ENCODE measurements at regions not wholly inside any gene's neighbourhood (a gene's known extent, or its start where the extent isn't known, plus 50 kb on each side); places are given as distances from the start of the nearest gene placed in this dataset.
A peak's percentile ranks its signal among the peaks of the same experiment; 100 is the strongest.

GRCh38 chr21:18970941-18971340, 567.4 kb upstream of the TMPRSS15 start:
- no peak overlapping the region for H3K4me3 ChIP-seq (ENCODE audit: low read depth, low read length)
- TF ChIP-seq CTCF (conservative IDR thresholded peaks at IDR 0.05; ENCODE audit: low read depth, low read length), result no peak
- DNase-seq (ENCODE audit: low read depth), result no peak

- H3K4me3 ChIP-seq (ENCODE audit: low read depth, low read length), result no peak overlapping the region
- no peak for DNase-seq (ENCODE audit: low read depth)
- TF ChIP-seq CTCF (conservative IDR thresholded peaks at IDR 0.05; ENCODE audit: low read depth, low read length), result no peak
Measured at GRCh38 chr21:18985584-18985983, 582.0 kb upstream of the TMPRSS15 start.

- no peak overlapping the region for H3K4me3 ChIP-seq (ENCODE audit: low read depth, low read length)
- peak; percentile 5 for DNase-seq (ENCODE audit: low read depth)
- TF ChIP-seq CTCF (conservative IDR thresholded peaks at IDR 0.05; ENCODE audit: low read depth, low read length), result no peak
Measured at GRCh38 chr21:18986197-18986596, 582.6 kb upstream of the TMPRSS15 start.

- DNase-seq (ENCODE audit: low read depth), result no peak
- H3K4me3 ChIP-seq (ENCODE audit: low read depth, low read length), result no peak overlapping the region
- TF ChIP-seq CTCF (conservative IDR thresholded peaks at IDR 0.05; ENCODE audit: low read depth, low read length), result no peak
Measured at GRCh38 chr21:18987520-18988026, 584.0 kb upstream of the TMPRSS15 start.

GRCh38 chr21:18989953-18990495, 586.4 kb upstream of the TMPRSS15 start:
- no peak overlapping the region for H3K4me3 ChIP-seq (ENCODE audit: low read depth, low read length)
- DNase-seq (ENCODE audit: low read depth), result no peak
- no peak for TF ChIP-seq CTCF (conservative IDR thresholded peaks at IDR 0.05; ENCODE audit: low read depth, low read length)

GRCh38 chr21:18991846-18992245, 588.3 kb upstream of the TMPRSS15 start:
- DNase-seq (ENCODE audit: low read depth), result no peak
- no peak overlapping the region for H3K4me3 ChIP-seq (ENCODE audit: low read depth, low read length)
- no peak for TF ChIP-seq CTCF (conservative IDR thresholded peaks at IDR 0.05; ENCODE audit: low read depth, low read length)

- no peak for DNase-seq (ENCODE audit: low read depth)
- no peak for TF ChIP-seq CTCF (conservative IDR thresholded peaks at IDR 0.05; ENCODE audit: low read depth, low read length)
- H3K4me3 ChIP-seq (ENCODE audit: low read depth, low read length), result no peak overlapping the region
Measured at GRCh38 chr21:19010251-19010650, 606.7 kb upstream of the TMPRSS15 start.
